ENCODE measurements at regions not wholly inside any gene's neighbourhood (a gene's known extent, or its start where the extent isn't known, plus 50 kb on each side); places are given as distances from the start of the nearest gene placed in this dataset.

DNA sequence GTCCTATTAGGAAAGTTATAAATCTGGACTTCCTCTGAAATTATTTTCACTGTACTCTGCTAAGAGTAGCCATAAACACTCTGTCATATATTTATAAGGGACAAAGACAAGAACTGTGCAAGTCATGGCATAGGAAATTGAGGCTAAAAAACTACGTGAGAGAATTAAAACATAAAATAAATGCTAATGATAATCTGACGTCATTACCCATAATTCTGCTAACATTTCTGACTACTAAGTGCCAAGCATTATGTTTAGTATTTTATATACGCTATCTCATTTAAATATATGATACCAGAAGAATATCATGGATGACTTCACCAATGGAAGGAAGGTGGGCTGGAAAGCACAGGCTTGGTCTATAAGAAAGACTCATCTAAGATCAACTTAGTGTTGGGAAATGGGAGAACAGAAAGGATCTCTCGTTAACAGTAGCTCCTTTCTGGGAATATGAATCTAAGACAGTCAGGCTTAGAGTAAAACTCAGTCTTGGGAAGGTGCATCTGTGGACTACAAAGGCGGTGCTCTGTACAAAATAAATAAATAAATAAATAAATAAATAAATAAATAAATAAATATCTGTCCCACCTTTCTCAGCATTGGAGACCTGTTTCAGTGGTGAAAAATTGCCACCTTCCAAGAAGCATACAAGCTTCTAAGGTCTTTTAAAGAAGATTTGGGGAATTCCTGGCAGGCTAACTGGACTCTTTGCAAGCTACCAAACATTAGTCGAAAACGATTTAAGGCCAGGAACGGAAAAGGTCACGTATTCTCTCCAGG is 267.4 kb downstream of the CGGBP1 start:
- TF ChIP-seq, protein P1, sequence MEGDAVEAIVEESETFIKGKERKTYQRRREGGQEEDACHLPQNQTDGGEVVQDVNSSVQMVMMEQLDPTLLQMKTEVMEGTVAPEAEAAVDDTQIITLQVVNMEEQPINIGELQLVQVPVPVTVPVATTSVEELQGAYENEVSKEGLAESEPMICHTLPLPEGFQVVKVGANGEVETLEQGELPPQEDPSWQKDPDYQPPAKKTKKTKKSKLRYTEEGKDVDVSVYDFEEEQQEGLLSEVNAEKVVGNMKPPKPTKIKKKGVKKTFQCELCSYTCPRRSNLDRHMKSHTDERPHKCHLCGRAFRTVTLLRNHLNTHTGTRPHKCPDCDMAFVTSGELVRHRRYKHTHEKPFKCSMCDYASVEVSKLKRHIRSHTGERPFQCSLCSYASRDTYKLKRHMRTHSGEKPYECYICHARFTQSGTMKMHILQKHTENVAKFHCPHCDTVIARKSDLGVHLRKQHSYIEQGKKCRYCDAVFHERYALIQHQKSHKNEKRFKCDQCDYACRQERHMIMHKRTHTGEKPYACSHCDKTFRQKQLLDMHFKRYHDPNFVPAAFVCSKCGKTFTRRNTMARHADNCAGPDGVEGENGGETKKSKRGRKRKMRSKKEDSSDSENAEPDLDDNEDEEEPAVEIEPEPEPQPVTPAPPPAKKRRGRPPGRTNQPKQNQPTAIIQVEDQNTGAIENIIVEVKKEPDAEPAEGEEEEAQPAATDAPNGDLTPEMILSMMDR (conservative IDR thresholded peaks at IDR 0.05; ENCODE audit: low read depth, low read length) = no peak
- TF ChIP-seq FOS (IDR thresholded peaks at IDR 0.05; ENCODE audit: low read depth, low read length) (no peak), CEBPB (IDR thresholded peaks at IDR 0.05; ENCODE audit: low read depth, low read length) (no peak), RAD21 (IDR thresholded peaks at IDR 0.05; ENCODE audit: low read length) (no peak), POLR2A (IDR thresholded peaks at IDR 0.05; ENCODE audit: low read depth, low read length) (no peak), RCOR1 (IDR thresholded peaks at IDR 0.05; ENCODE audit: insufficient replicate concordance, low read length) (no peak)

All from IMR-90 (cell line).